Dermis microvascular lymphatic vessel endothelial cell (primary cell): ENCODE measurements at regions not wholly inside any gene's neighbourhood (a gene's known extent, or its start where the extent isn't known, plus 50 kb on each side); places are given as distances from the start of the nearest gene placed in this dataset.

ENCODE experiments used
- DNase-seq, 2 donors: peaks; one replicate each; pipeline versions ENCODE4 v3.0.0 to v3.0.0-alpha.2; 2010; ENCODE audit warnings: low read depth in 2 of 2

GRCh38 chr5:56516441-56516840, 283.3 kb upstream of the ANKRD55 start:
- DNase-seq = no peak

GRCh38 chr5:56516035-56516434, 282.9 kb upstream of the ANKRD55 start:
- DNase-seq = no peak

- DNase-seq = no peak
These were observed 281.9 kb upstream of the ANKRD55 start for GRCh38 chr5:56515011-56515410.

- no peak for DNase-seq
These were observed 281.1 kb upstream of the ANKRD55 start for GRCh38 chr5:56514245-56514644.

- DNase-seq = no peak
These were observed 280.0 kb upstream of the ANKRD55 start for GRCh38 chr5:56513141-56513540.

- DNase-seq = peak in 1 of 2 donors; percentile 89
These were observed 279.3 kb upstream of the ANKRD55 start for GRCh38 chr5:56512313-56512996.

- DNase-seq = no peak
These were observed 278.3 kb upstream of the ANKRD55 start for GRCh38 chr5:56511326-56511841.

GRCh38 chr5:56508249-56508648, 275.1 kb upstream of the ANKRD55 start:
- DNase-seq = no peak

DNA sequence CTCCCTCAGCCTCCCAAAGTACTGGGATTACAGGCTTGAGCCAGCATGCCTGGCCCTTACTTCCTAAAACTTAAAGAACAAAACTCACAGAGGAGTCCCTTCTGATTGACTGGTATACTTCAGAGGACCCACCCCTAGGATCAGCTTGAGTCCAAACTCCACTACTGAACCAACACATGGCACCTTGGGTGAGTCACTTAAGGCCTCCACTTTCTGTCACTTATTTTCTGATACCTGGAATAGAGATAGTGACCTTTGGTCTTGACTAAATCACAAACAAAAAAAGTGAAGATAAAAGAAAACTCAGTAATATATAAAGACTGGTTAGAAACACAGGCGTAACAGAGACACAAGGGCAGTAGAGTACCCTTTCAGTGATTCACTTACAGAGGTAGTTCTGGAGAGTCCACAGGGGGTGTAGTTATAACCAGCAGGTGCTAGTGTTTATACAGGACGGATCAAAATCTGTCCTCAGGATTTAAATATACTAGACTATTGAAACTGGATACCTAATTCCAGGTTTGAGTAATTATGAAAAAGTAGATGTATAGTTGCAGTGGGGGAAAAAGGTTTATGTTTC, 274.3 kb upstream of the ANKRD55 start:
- no peak for DNase-seq

GRCh38 chr5:56506211-56506965, 273.3 kb upstream of the ANKRD55 start:
- DNase-seq = no peak

- no peak for DNase-seq
These were observed 270.8 kb upstream of the ANKRD55 start for GRCh38 chr5:56503929-56504328.

DNA sequence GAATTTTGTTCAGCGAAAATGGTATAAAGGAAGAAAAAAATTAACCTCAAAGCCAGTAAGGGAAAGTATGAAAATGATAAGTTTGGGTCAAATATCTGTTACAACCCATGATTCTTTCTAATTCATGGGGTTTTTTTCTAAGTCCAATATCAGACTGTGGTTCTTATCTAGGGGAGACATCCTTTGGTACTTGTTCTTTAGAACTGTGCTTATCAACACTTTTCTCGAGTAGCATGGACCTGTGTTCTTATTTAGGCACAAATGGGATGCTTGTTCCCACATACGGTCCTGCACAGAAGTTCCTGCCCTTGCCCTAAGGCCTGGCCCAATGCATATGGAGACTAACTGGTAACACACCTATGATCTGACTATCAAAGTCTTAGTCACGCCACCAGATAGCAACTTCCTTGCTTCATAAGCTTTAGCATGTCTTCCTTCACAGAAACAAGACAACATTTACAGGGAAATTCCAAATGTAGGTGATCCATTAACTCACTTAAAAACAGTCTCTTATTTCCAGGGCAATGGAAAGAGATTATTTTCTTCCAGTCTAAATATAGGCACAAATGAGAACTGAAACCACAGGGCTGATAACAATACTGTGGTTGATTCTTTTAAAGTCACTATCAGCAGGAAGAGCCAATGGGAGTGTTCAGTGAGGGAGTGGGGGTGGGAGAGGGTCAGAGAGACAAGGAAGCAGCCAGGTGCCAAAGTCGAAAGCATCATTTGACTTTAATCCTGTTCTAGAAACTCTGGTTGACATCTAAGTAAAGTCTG, 268.8 kb upstream of the ANKRD55 start:
- DNase-seq = no peak

DNA sequence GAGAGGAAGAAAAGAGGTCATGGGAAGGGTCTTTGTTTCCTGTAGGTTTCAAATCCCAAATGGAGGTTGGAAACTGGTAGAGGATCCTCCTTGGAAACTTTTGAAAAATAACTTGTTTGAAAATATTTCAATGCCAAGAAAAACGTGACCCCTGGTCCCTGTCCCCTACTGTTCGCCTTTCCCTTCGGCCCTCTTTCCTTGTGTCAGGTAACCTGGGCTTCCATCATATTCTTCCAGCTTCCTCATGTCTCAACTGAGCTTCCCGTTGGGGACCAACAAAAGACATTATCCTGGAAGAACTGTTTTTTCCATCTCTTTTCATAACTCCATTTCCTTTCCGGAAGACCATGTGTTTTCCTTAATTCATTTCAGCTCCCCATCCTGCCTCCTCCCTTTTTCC, 266.8 kb upstream of the ANKRD55 start:
- DNase-seq = peak; percentile 31 to 89

DNA sequence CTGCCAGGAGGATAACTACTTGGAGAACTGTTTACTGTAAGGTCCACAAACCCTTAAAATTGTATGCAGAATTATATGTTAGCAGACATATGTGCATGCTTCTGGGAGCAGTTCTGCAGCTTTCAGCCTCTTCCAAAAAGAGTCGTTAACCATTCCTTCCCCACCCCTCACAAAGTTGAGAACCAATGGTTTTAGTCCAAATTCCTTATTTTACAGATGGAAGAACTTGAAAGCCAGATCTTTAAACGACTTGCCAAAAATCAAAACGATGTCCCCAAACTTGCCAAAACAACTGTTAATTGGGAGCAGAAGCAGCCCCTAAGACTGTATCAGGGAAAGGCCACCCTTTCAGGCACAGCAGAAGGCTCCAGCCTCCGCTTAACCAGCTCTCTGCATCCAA, 266.4 kb upstream of the ANKRD55 start:
- no peak for DNase-seq

GRCh38 chr5:56498759-56499395, 265.7 kb upstream of the ANKRD55 start:
- no peak for DNase-seq

- peak; percentile 28 to 39 for DNase-seq
These were observed 263.5 kb upstream of the ANKRD55 start for GRCh38 chr5:56496581-56497063.

- DNase-seq = no peak
These were observed 261.2 kb upstream of the ANKRD55 start for GRCh38 chr5:56494300-56494731.

GRCh38 chr5:56493766-56494165, 260.6 kb upstream of the ANKRD55 start:
- DNase-seq = no peak

DNA sequence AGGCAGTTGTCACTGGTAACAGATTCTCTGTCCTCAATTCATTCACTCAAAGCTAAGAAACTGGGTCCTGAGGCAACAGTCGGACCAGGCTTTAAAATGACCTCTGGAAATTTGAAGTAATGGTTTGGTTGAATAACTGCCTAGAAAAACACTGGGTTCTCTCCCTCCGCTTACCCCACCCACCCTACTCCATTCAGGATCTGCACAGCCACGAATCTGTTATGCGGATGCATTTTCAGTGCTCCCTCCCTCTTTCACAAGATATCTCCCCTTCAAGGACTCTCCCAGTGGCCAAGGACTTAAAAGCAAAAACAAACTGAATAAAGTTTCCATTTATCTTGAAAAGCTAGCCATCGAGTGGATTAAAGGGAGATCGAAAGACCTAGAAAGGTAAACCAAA, 260.2 kb upstream of the ANKRD55 start:
- DNase-seq = no peak

DNA sequence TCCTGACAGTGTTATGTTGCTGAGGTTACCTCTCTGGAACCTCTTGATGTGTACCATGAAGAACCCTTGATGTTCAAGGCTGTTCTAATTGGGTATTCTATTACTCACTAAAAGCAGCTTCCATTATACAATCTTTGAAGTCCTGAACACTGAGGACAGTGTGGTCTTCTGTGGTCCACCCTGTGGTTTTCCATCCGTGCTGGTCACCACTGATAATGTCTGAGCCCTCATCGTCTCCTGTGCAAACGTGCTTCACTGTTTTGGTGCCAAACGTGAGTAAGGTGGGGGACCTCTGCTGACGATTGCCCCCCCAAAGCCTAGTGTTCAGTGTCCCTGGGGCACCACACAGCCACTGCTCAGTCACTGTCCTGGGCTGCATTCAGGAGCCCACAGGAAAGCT, 259.7 kb upstream of the ANKRD55 start:
- DNase-seq = no peak

- no peak for DNase-seq
These were observed 257.9 kb upstream of the ANKRD55 start for GRCh38 chr5:56490971-56491468.
